ENCODE measurements at regions not wholly inside any gene's neighbourhood (a gene's known extent, or its start where the extent isn't known, plus 50 kb on each side); places are given as distances from the start of the nearest gene placed in this dataset.

DNA sequence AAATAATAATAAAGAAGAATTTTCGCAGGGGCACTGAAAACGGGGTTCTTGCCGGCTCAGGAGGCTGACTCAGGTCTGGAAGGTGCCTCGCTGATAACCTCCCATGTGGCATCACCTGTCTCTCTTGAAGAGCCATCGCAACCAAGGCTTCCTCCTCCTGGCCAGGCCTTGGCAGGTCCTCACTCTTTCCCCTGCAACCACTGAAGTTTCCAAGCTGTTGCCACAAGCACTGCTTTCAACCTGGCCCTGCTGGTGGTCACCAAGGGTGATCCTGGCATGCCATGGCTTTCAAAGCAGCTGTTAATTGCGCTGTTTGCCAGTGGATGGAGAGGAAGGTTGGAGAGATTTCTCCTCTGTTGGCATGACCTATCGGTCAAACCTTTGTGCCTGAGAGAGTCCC lies 163.6 kb upstream of the COPS8 start:
- no peak for DNase-seq (ENCODE audit: low spot score)

DNA sequence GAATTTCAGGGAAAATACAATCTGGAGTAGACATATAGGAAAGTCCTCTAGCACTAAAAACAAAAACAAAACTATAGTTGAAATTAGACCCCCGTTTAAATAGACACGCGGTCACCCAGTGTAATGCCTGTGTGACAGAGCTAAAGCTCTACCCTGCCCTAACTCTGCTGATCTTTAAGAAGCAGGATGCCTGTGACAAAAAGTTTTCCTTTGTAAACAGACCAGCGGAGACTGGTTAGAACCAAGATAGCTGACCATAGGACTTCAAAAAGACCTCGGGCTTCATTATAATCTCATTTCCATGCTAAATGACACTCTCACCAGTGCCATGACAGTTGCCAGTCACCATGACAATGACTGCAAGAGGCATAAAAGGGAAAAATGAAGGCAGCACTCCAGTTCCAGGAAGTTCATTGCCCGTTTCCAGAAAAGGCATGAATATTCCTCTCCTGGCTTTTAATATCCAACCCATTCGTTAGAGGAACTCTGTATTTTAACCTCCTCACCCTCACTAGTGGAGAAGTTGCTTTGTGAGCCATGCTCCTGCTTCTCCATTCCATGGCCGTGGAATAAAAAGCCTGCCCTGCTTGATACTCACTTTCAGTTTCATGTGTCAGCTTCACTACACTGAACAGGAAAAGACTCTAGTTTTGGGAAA lies 157.2 kb upstream of the COPS8 start:
- DNase-seq (ENCODE audit: low spot score) = no peak

DNA sequence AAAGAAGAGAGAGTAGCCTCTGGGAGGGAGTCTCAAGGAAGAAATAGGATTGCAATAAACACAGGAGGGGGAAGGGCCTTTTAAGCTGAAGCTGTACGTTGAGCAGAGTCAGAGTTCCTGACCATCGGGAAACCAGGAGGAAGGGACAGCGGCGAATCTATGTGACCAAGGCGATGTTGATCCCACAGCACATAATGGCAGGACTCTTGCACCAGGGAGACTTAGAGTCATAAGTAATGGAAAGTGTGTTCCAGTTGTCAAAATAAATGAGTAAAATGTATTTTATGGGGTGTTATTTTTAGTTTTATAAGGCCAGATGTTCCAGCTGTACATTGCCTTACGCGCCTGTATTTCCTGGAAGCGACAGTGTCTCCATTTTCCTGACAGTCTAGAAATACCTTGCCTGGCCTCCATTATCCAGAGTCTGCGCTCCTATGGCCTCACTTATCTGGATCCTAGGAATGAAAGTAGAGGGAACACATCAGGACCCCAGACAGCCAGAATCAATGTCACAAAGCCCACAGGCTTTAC lies 152.8 kb upstream of the COPS8 start:
- DNase-seq (ENCODE audit: low spot score) = no peak

DNA sequence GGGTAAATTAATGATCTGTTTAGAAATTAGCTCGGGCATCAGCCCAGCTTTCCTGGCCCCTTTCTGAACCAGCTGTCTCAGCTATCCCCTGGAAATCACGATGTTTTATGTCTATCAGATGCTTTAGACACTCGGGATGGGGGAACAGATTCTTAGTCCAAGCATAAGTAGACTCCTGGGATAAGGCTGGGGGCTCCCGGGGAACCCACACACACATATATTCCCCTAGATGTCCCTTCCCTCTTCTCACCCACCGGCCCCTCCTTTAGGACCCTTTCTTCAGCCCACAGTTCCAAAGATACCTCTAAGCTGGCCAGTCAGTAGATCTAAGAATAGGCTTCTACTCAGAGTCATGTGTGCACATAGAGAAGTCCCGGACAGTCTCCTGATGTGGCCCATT lies 151.5 kb upstream of the COPS8 start:
- DNase-seq (ENCODE audit: low spot score) = no peak

DNA sequence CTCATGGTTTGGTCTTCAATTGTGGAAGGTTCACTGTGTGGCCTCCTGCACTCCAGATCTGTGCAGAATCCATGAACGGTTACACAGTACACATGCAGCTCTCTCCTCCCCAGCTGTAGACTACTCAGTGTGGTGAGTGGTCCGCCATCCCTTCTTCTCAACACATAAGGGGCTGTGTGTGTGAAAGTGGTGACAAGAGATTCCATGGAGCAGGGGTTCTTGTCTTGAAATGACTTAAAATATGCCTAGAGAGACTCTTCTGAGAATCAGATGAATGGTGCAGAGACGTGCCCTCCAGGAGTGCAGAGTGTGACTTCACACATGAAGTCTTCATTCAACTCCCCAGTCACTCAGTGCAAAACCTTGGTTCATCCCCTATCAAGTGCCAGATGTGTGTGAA lies 151.0 kb upstream of the COPS8 start:
- no peak for DNase-seq (ENCODE audit: low spot score)

DNA sequence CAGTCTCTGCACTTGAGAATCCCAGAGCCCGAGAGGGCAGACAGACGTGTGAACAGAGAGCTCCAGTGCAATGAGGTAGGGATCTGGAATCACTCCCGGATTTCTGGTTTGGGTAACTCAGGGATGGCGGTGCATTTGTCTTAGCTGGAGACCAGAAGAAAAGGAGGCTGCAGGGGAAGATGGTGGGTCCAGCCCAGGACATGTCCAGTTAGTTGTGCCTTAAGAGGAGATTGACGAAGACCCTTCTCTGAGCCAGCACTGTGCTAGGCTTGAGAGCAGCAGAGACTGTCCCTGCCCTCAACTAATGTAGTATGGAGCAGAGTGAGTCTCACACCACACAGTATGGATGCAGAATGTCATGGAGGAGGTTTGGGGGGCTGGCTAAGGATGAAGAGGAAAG lies 150.6 kb upstream of the COPS8 start:
- DNase-seq (ENCODE audit: low spot score) = no peak

DNA sequence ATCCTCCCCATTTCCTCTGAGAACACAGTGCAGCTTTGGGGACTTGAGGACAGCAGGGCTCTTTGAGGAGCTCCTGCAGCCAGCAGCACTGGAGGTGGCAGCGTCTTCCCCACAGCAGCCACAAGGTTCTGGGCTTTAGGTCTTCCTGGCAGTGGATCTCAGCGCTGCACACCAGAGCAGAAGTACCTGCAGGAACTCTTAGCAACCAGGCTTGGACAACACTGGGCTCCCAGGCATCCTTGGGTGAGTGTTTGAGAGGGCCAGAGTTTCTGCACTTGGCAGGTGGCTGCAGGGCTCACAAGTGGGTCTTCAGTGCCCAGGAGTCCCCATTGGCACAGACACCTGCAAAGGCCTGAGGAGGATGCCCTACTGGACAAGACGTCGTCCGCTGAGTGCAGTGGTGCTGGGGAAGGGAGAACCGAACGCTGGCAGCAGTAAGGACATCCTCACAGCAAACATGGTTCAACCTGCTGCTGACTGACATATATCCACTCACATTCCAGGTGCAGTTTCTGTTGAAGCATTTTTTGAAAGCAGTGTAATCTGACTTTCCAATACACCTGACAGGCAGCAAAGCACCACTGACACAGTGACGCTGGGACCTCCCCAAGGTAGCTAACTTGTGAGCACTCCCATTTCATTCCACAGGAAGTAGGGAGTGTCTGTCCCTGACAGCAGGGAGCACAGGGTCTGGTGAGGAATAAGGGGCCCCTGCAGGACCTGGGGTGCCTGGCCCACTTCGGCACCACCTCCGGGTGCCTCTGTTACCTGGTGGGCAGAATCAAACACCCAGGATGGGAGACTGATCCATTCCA lies 149.9 kb upstream of the COPS8 start:
- no peak for DNase-seq (ENCODE audit: low spot score)

DNA sequence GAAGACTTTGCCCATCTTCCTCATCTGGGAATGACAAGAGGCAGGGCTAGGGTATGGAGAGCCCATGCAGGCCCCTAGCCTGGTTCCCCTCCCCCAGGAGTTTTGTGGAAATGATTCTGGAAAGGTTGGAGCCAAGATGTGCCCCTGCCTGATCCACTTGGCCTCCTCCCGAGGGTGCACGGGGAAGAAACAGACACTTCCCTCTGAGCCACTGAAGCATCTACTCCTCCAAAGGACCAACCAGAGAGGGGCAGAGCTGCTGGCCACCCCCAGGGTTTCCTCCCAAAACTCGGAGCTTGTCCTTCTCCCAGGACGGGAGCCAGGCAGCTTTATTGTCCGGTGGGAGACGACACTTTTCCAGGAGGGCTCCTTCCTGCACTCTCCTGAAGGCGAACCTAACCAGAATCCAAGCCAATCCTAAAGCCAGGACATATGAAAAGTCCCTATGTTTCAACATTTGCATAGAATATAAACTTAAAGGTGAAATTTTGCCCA lies 149.2 kb upstream of the COPS8 start:
- no peak for DNase-seq (ENCODE audit: low spot score)

DNA sequence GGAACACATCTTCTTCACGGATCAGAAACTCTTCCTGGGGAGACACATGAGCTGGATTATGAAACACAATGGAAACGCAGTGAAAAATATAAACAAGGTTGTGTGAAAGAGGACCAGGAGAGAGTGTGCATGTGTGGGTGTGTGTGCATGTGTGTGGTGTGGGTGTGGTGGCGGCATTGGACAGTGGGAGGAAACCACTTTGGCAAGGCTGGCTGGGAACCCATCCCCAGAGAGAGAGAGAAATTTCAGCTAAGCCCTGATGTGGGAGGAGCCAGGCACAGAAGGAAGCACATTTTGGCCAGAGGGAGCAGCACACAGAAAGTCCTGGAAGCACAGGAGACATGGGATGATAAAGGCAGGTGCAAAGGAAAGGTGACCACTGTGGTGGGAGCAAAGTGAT lies 147.6 kb upstream of the COPS8 start:
- no peak for DNase-seq (ENCODE audit: low spot score)

DNA sequence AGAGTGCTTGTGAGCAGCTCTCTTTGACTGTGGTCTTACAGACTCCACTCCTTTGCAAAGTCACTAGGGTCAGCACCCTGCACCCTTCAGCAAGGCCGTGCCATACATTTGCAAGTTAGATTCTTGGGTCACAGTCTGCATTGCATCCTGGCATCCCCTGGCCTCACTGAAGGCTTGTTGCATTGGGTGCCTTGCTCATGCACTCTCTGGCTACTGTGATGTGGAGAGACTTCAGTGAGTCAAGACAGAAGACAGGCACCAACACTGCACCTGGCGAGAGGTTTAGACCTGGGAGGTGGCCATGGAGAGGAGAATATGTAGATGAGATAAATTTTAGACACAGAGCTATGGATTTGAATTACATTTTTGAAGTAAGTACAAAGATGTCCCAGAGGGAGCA lies 146.4 kb upstream of the COPS8 start:
- no peak for DNase-seq (ENCODE audit: low spot score)

DNA sequence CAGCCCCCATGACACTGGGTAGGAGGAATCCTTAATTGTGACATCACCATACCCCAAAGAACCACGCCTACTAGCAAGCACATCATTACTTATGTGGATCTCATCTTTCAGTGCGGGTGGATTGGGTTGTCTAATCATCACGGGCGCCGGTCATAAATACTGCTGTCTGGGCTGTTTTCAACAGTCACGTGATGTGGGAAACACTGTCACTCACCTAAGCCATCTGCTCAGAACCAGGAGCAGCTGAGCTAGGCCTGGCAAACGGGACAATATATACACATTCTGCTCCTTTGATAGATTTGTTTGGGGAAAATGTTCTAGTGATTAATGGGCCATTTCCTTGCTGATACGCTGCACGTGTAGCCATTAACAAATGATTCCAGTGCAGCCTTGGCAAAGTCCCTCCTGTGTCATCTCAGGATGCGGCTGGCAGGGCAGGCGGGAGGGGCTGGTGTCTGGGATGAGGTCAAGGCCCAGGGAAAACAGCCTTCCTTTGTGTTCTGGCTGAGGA lies 145.9 kb upstream of the COPS8 start:
- DNase-seq (ENCODE audit: low spot score) = no peak

DNA sequence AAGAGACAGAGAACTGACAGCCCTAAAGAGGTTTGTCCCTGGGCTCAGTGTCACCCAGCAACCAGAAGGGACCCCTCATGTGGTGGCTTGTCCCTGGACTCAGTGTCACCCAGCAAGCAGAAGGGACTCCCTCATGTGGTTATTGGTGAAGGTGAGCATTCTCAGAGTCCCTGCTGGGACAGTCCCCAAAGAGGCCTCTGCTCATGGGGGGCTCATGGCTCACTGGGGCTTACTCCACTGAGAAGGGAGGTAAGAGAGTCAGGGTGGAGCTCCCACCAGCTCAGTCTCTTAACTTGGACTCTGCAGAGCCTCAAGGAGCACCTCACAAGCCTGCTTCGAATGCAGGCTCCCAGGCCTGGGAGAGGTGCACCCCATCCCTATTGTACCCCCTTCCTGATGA lies 145.2 kb upstream of the COPS8 start:
- DNase-seq (ENCODE audit: low spot score) = no peak

DNA sequence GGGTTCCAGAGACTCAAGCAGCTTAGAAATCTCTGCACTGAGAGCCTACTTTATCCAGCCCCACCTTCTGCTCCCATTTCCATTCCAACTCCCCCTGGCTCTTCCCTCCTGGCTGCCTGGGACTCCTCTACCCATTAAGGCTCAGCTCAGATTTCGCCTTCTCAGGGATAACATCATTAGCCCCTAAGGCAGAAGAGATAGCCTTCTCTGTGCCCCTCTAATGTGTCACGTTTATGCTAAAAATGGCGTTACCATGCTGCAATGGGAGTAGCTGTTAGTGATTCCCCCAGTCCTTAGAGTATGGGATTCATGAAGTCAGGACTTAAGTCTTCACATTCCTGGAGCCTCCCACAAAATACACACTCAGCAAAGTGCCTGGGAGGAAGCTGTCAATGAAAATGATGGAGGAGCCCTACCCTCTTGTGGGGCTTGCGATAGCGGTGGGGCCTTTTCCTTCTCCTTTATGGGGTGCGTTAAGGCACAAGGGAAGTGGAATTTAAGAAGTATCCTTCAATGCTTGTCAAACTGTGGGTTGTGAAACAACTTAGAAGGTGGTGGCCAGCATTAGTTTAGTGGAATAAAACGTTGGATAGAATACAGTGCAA lies 144.7 kb upstream of the COPS8 start:
- no peak for DNase-seq (ENCODE audit: low spot score)

DNA sequence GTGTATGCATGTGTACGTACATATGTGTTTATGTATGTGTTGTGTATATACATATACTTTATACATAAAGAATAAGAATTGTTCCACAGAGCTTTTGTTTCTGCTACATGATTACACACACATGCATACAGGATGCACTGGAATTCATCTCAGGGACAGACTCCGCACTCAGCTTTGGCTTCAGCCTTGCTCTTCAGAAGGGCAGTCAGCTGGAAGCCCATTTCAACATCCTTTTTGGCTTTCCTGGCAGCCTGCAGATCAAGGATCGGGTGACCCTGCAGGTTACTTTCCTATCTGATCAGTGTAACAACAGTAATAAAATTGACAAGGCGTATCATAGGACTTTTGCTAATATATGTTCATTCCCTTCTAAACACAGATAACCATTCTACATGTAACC lies 144.1 kb upstream of the COPS8 start:
- DNase-seq (ENCODE audit: low spot score) = no peak

DNA sequence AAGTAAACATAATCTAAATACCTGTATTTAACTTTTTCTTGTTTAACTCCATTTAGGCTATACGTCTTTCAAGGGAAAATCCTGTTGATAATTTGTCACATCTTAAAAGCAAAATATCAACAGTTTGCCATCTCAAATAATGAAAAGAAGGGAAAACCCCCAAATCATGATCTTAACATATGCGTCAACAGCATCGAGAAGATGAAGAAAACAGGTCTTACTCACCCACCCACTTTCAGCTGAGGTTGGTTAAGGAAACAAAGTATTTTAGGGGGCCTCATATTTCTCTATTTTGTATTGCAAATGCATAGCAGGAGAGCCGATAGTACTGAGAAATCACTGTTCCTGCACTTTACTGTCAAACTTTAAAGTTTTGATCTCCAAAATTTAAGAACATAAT lies 143.1 kb upstream of the COPS8 start:
- no peak for DNase-seq (ENCODE audit: low spot score)

DNA sequence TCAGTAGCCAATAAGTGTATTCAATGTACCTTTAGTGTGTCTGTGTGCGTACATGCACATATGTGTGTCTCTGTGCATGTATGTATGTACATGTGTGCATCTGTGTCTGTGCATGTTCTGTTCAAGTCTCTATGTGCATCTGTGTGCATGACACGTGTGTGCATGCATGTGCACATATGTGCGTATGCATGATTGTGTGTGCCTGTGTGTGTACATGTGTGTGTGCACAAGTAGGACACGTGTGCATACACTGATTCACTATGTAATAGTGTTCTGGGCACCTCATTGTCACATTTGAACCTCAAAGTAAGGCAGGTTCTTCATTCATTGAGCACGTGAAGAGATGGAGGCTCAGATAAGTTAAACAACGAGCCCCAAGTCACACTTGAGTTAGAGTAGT lies 142.6 kb upstream of the COPS8 start:
- no peak for DNase-seq (ENCODE audit: low spot score)

DNA sequence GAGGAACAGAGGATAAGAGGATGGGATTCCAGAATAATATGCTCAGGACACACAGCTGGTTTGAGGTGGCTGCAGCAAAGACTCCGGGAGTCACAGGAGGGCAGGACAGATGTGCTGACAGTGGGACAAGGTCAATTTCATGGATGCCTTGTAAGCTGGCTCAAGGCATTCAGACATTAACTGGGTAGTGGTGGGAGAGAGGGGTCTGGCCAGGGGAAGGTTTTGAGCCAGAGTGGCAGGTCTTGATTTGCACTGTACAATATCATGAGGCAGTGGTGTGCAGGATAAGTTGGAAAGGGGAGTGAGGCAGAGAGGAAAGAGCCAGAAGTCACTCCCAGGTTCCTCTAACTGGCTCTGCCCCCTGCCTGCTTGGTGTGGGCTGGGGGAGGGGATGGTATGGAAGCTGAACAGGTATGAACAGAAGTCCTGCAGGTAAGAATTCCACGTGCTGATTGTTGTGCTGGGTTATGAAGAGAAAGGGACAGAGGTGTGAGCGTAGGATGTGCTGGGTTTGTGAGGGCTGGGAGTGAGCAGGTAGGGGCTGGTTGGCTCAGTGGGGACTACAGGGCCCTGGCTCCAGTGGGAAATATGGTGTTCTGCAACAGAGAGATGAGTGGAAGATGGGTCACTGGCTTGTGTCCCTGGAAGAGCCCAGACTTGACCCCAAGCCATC lies 141.7 kb upstream of the COPS8 start:
- no peak for DNase-seq (ENCODE audit: low spot score)

DNA sequence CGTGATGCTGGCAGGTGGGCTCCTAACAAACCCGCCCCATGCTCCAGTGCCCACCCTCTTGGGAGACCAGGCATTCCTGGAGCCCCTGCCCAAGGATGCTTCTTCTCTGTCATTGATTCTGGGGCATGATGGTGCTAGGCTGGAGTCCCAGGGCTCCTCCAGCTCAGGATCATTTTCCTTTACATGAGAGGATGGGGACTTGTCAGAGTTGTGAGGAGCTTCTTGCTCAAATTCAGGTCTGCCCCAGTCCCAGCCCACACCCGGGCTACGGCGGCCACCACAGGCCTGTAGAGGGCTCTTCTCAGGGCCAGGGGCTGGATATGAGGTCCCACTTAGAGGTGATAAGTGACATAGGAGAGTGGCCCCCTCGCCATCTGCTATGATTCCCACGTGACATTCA lies 141.1 kb upstream of the COPS8 start:
- no peak for DNase-seq (ENCODE audit: low spot score)

DNA sequence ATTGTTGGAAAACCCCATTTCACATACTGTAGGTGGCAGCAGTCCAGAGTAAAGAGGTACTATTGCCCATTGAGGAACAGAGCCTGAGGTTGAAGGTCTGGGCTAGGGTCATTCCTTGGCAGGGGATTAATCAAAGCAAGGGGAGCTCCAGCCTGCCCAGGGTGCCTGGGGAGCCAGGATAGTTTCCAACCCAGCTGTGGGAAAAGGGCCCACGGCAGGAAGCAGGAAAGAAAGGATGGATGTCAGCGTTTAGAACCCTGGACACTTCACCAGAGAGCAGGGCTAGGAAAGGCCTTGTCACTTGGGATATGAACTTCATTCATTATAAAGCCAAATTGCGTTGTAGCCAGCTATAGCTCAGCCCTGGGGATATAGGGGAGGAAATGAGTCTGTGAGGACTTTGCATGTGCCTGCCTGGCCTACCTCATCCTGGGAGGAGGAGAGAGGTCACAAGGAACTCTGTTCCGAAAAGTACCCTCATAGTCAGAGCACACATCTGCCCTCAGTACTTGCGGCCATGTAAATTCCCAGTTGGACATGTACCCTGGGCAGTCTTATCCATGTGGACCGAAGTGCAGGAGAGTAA lies 140.2 kb upstream of the COPS8 start:
- DNase-seq (ENCODE audit: low spot score) = no peak

DNA sequence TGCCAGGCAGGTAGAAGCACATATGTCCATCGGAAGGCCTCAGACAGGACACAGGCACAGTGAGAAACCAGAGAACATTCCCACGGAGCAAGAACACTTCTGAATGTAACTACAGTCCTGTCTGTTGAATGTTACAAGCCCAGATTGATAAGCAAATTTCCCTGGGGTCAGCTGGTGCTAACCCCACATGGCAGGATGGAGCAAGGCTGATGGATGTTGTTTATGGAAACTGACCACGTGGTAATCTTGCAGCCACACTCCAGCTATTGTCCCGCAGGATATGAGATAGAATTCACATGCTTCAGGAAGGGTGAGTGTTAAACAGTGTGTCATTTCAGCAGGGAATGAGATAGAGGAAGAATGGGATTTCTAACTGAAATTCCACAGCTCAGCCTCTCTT lies 138.8 kb upstream of the COPS8 start:
- DNase-seq (ENCODE audit: low spot score) = no peak

DNA sequence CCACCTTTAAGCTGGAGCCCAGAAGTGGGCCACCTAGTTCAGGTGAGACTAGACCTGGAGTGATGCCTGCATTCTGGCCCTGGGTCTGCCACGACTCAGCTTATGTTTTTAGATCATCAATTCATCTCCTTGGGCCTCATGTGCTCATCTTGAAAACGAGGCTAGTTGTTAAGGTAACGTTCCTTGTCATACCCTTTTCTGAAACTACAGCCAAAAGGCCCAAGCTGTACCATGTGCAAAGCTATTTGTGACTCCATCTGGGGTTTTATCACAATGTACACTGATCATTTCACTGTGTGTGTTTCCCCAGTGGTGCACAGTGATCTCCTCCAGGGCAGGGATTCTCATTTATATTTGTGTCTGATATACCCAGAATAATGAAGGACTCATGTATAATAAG lies 138.4 kb upstream of the COPS8 start:
- DNase-seq (ENCODE audit: low spot score) = no peak

DNA sequence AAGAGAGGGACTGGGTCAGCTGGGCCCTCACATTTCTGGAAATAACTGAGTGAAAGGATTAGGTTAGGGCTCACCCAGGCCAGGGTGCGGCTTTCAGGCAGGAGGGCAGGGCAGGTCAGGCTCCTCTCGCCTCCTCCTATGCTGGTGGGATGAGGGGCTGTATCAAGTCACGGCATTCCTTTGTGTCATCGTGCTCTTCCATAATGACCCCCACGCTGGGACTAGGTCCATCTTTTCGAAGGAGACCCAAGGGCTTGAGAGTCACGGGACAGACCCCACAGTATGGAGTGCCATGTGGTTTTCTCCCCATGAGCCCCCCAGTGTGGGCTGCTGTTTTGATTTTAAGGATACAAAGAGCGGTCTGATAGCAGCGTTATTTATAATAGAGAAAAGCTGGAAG lies 137.8 kb upstream of the COPS8 start:
- DNase-seq (ENCODE audit: low spot score) = no peak

Measured in HuH-7.5 (cell line).